ENCODE measurements at regions not wholly inside any gene's neighbourhood (a gene's known extent, or its start where the extent isn't known, plus 50 kb on each side); places are given as distances from the start of the nearest gene placed in this dataset.

DNA sequence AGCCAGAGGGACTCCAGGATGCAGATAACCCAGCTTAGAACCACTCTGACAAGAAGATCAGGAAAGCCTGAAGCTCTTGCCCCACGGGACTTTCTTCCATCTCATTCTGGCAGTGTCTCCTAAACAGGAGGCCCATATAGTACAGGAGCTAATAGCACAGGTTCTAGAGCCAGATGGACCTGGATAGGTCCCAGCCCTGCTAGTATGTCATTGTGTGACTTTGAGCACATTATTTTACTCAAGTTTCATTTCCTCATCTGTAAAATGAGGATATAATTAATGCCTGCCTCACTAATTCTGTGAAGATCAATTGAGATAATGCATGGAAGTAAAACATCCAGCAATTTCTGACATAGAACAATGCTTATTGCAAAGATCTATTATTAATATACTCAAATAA, 66.5 kb upstream of the GZMB start:
- TF ChIP-seq, protein P1, sequence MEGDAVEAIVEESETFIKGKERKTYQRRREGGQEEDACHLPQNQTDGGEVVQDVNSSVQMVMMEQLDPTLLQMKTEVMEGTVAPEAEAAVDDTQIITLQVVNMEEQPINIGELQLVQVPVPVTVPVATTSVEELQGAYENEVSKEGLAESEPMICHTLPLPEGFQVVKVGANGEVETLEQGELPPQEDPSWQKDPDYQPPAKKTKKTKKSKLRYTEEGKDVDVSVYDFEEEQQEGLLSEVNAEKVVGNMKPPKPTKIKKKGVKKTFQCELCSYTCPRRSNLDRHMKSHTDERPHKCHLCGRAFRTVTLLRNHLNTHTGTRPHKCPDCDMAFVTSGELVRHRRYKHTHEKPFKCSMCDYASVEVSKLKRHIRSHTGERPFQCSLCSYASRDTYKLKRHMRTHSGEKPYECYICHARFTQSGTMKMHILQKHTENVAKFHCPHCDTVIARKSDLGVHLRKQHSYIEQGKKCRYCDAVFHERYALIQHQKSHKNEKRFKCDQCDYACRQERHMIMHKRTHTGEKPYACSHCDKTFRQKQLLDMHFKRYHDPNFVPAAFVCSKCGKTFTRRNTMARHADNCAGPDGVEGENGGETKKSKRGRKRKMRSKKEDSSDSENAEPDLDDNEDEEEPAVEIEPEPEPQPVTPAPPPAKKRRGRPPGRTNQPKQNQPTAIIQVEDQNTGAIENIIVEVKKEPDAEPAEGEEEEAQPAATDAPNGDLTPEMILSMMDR (IDR thresholded peaks at IDR 0.05), result no peak
- TF ChIP-seq, protein P2, sequence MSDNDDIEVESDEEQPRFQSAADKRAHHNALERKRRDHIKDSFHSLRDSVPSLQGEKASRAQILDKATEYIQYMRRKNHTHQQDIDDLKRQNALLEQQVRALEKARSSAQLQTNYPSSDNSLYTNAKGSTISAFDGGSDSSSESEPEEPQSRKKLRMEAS (IDR thresholded peaks at IDR 0.05), result no peak
- TF ChIP-seq POLR2A (IDR thresholded peaks at IDR 0.05; ENCODE audit: low read length), result no peak
- TF ChIP-seq MYC (IDR thresholded peaks at IDR 0.05; ENCODE audit: borderline replicate concordance, low read length), result no peak
- no peak for TF ChIP-seq RAD21 (conservative IDR thresholded peaks at IDR 0.05 in 1 of 2, IDR thresholded peaks at IDR 0.05 in 1 of 2)
- TF ChIP-seq MAZ (IDR thresholded peaks at IDR 0.05; ENCODE audit: borderline replicate concordance, low read depth, low read length), result no peak
- TF ChIP-seq ZFP36 (IDR thresholded peaks at IDR 0.05; ENCODE audit: borderline replicate concordance, partially characterized antibody), result no peak
- TF ChIP-seq JUNB (IDR thresholded peaks at IDR 0.05), result no peak
- TF ChIP-seq SREBF2 (IDR thresholded peaks at IDR 0.05), result no peak
- TF ChIP-seq, protein P3, sequence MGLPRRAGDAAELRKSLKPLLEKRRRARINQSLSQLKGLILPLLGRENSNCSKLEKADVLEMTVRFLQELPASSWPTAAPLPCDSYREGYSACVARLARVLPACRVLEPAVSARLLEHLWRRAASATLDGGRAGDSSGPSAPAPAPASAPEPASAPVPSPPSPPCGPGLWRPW (IDR thresholded peaks at IDR 0.05), result no peak
- TF ChIP-seq, protein P4, sequence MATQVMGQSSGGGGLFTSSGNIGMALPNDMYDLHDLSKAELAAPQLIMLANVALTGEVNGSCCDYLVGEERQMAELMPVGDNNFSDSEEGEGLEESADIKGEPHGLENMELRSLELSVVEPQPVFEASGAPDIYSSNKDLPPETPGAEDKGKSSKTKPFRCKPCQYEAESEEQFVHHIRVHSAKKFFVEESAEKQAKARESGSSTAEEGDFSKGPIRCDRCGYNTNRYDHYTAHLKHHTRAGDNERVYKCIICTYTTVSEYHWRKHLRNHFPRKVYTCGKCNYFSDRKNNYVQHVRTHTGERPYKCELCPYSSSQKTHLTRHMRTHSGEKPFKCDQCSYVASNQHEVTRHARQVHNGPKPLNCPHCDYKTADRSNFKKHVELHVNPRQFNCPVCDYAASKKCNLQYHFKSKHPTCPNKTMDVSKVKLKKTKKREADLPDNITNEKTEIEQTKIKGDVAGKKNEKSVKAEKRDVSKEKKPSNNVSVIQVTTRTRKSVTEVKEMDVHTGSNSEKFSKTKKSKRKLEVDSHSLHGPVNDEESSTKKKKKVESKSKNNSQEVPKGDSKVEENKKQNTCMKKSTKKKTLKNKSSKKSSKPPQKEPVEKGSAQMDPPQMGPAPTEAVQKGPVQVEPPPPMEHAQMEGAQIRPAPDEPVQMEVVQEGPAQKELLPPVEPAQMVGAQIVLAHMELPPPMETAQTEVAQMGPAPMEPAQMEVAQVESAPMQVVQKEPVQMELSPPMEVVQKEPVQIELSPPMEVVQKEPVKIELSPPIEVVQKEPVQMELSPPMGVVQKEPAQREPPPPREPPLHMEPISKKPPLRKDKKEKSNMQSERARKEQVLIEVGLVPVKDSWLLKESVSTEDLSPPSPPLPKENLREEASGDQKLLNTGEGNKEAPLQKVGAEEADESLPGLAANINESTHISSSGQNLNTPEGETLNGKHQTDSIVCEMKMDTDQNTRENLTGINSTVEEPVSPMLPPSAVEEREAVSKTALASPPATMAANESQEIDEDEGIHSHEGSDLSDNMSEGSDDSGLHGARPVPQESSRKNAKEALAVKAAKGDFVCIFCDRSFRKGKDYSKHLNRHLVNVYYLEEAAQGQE (IDR thresholded peaks at IDR 0.05), result no peak
- TF ChIP-seq EHMT2 (IDR thresholded peaks at IDR 0.05; ENCODE audit: low read depth), result no peak
- TF ChIP-seq HEYL (CRISPR knock-in tag; IDR thresholded peaks at IDR 0.05), result no peak
- TF ChIP-seq ZC3H11A (IDR thresholded peaks at IDR 0.05), result no peak

All from A549 (cell line).